ENCODE measurements at regions not wholly inside any gene's neighbourhood (a gene's known extent, or its start where the extent isn't known, plus 50 kb on each side); places are given as distances from the start of the nearest gene placed in this dataset.
"Not testable (repeated sequence)": the region's sequence is repeated elsewhere in the genome, so short reads cannot be mapped to it uniquely, and the experiment has no call there.

DNA sequence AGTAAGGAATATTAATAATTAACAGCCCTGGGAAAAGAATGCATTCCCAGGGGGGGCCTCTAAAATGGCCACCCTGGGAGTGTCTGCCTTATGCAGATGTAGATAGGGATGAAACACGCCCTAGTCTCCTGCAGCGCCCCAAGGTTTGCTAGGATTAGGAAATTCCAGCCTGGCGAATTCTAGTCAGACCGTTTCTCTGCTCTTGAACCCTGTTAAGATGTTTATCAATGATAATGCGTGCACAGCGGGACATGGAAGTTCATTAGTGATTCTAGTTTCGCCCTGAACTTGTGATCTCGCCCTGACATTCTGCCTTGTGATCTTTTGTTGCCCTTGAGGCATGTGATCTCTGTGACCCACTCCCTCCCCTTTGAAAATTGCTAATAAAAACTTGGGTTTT lies 95.1 kb upstream of the UGP2 start:
- TF ChIP-seq, protein P1, sequence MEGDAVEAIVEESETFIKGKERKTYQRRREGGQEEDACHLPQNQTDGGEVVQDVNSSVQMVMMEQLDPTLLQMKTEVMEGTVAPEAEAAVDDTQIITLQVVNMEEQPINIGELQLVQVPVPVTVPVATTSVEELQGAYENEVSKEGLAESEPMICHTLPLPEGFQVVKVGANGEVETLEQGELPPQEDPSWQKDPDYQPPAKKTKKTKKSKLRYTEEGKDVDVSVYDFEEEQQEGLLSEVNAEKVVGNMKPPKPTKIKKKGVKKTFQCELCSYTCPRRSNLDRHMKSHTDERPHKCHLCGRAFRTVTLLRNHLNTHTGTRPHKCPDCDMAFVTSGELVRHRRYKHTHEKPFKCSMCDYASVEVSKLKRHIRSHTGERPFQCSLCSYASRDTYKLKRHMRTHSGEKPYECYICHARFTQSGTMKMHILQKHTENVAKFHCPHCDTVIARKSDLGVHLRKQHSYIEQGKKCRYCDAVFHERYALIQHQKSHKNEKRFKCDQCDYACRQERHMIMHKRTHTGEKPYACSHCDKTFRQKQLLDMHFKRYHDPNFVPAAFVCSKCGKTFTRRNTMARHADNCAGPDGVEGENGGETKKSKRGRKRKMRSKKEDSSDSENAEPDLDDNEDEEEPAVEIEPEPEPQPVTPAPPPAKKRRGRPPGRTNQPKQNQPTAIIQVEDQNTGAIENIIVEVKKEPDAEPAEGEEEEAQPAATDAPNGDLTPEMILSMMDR (IDR thresholded peaks at IDR 0.05): not testable (repeated sequence)
- TF ChIP-seq POLR2A (IDR thresholded peaks at IDR 0.05): not testable (repeated sequence)

Data from esophagus squamous epithelium (tissue), 4 donors.